H1 (cell line): ENCODE measurements at regions not wholly inside any gene's neighbourhood (a gene's known extent, or its start where the extent isn't known, plus 50 kb on each side); places are given as distances from the start of the nearest gene placed in this dataset.

Experiments
- CEBPB ChIP-seq: IDR thresholded peaks from 2 replicates; pipeline ENCODE4 v1.6.1; 2012; ENCODE audit warnings: low read depth, low read length
- EZH2 ChIP-seq: fragments of 200-600 bp; sonication (generic); IDR thresholded peaks from 2 replicates; pipeline ENCODE4 v1.7.1; 2012; ENCODE audit warnings: low read depth, mild to moderate bottlenecking, moderate library complexity, low read length, inconsistent platforms; ENCODE audit not compliant: severe bottlenecking
- POLR2A ChIP-seq, 2 experiments: IDR thresholded peaks; 1 replicate in 1 of 2; 2 replicates in 1 of 2; pipeline ENCODE4 v1.6.1; 2011; ENCODE audit warnings: low read depth in 2 of 2, low read length in 2 of 2, mild to moderate bottlenecking in 2 of 2; ENCODE audit errors: control extremely low read depth in 1 of 2
- POLR2AphosphoS5 ChIP-seq: IDR thresholded peaks from 2 replicates; pipeline ENCODE4 v1.6.1; 2011; ENCODE audit warnings: low read depth, low read length
- TF ChIP-seq, protein P1 (sequence below), 3 experiments: IDR thresholded peaks; 1 replicate in 2 of 3; 2 replicates in 1 of 3; pipeline versions ENCODE4 v1.5.1 to v1.6.1; 2011; ENCODE audit warnings: low read length in 3 of 3, mild to moderate bottlenecking in 3 of 3, inconsistent platforms in 2 of 3, low read depth in 1 of 3, moderate library complexity in 1 of 3; ENCODE audit not compliant: insufficient read depth in 1 of 3; ENCODE audit errors: control extremely low read depth in 1 of 3

DNA sequence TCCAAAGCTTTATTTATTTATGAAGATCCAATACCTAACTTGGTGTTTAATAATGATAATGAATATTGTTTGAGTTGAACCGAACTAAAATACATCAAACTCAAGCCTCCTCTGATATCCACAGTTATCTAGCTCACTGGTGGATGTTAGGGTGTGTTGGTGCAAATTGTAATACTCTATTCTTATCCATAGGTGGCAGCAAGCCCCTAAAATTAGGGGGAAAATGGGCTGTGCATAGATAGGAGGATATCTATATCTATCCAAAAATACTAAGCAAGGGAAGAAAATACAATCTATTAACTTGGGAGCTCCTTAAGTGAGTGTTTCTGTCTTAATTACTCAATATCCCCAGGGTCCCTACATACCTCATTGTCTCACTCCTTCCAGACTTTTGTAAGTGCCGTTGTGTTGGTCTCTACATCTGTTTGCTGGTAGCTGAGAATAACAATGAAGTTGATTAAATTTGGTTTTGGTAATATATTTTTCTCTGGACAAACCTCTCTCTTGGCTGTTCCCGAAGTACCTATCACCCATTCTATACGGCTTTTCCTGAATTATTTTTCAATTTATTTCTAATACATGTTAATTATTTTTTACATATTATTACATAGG lies 55.0 kb upstream of the VWDE start:
- TF ChIP-seq, protein P1, sequence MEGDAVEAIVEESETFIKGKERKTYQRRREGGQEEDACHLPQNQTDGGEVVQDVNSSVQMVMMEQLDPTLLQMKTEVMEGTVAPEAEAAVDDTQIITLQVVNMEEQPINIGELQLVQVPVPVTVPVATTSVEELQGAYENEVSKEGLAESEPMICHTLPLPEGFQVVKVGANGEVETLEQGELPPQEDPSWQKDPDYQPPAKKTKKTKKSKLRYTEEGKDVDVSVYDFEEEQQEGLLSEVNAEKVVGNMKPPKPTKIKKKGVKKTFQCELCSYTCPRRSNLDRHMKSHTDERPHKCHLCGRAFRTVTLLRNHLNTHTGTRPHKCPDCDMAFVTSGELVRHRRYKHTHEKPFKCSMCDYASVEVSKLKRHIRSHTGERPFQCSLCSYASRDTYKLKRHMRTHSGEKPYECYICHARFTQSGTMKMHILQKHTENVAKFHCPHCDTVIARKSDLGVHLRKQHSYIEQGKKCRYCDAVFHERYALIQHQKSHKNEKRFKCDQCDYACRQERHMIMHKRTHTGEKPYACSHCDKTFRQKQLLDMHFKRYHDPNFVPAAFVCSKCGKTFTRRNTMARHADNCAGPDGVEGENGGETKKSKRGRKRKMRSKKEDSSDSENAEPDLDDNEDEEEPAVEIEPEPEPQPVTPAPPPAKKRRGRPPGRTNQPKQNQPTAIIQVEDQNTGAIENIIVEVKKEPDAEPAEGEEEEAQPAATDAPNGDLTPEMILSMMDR (IDR thresholded peaks at IDR 0.05; ENCODE audit: control extremely low read depth in 1 of 3, insufficient read depth in 1 of 3, low read depth in 1 of 3, low read length in 3 of 3), result peak in 2 of 3 experiments; percentile 65 to 73; a peak in 3 of 4 replicates
- TF ChIP-seq POLR2A (IDR thresholded peaks at IDR 0.05; ENCODE audit: control extremely low read depth in 1 of 2, low read depth in 2 of 2, low read length in 2 of 2) (no peak), CEBPB (no peak), POLR2AphosphoS5 (no peak), EZH2 (no peak)
